Upper lobe of right lung (tissue), 1 donor: ENCODE measurements at regions not wholly inside any gene's neighbourhood (a gene's known extent, or its start where the extent isn't known, plus 50 kb on each side); places are given as distances from the start of the nearest gene placed in this dataset.

Source experiments
- ATAC-seq: fragments of 200-7000 bp; cut with Tn5 transposase; one replicate; pipeline ENCODE4 v1.9.1; 2020; ENCODE audit warnings: mild to moderate bottlenecking, moderate library complexity
- DNase-seq: peaks from one replicate; pipeline ENCODE4 v3.0.0-alpha.2; 2020
- H3K27ac ChIP-seq: fragments of 200-600 bp; one replicate; pipeline ENCODE4 v1.8.0; 2022
- H3K27me3 ChIP-seq: fragments of 200-600 bp; one replicate; pipeline ENCODE4 v1.8.0; 2022; ENCODE audit warnings: mild to moderate bottlenecking
- H3K36me3 ChIP-seq: fragments of 200-600 bp; one replicate; pipeline ENCODE4 v1.8.0; 2022
- H3K4me1 ChIP-seq: fragments of 200-600 bp; one replicate; pipeline ENCODE4 v1.8.0; 2022
- H3K4me3 ChIP-seq: fragments of 200-600 bp; one replicate; pipeline ENCODE4 v1.8.0; 2022; ENCODE audit warnings: mild to moderate bottlenecking
- H3K9me3 ChIP-seq: fragments of 200-600 bp; one replicate; pipeline ENCODE4 v1.8.0; 2022
- CTCF ChIP-seq: fragments of 200-600 bp; IDR thresholded peaks from one replicate; pipeline ENCODE4 v1.8.0; 2022; ENCODE audit warnings: antibody characterized with exemption
- intact Hi-C: fragments of 100-400 bp; cut with DNase I; formaldehyde crosslinking; loops from one replicate; pipeline ENCODE4 v1.11.0; 2022
- donor health status: DM: no; HTN: yes; CAD: no; lungs with severe emphysema.

GRCh38 chr18:78689606-78690005 lies 290.0 kb upstream of the SALL3 start:
- ATAC-seq (no peak), DNase-seq (no peak)
- no peak overlapping the region for H3K27ac ChIP-seq
- no peaks in the 10 kb centered on the region for H3K27me3 ChIP-seq
- no peaks in the 10 kb centered on the region for H3K4me1 ChIP-seq
- intact Hi-C loops = no loop called here
- no peaks in the 10 kb centered on the region for H3K9me3 ChIP-seq
- no peak overlapping the region for H3K4me3 ChIP-seq
- H3K36me3 ChIP-seq = no peaks in the 10 kb centered on the region
- no peak for TF ChIP-seq CTCF

GRCh38 chr18:78692105-78692504 lies 287.5 kb upstream of the SALL3 start:
- Histone ChIP-seq H3K27ac (no peak overlapping the region), H3K4me3 (no peak overlapping the region), H3K4me1 (no peaks in the 10 kb centered on the region), H3K36me3 (no peaks in the 10 kb centered on the region), H3K27me3 (no peaks in the 10 kb centered on the region), H3K9me3 (no peaks in the 10 kb centered on the region)
- intact Hi-C loops = no loop called here
- TF ChIP-seq CTCF = no peak
- no peak for ATAC-seq
- DNase-seq = no peak

DNA sequence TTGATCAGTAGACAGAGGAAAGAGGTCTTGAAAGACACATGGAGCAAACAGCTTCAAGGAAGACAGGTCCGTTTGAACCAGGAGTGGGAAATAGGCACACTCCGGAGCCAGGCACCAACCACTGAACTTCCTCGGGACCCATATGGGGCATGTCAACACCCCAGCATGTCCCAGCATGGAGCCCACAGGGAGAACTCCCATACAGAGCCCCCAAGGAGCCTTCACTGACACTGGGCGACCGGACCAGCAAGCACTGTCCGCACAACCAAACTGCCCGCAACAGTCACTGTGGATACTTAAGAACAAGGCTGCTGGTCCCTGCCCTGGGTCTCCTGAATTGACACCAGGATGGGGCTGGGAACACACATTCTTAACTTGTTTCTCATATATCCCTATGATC lies 286.2 kb upstream of the SALL3 start:
- DNase-seq (no peak), ATAC-seq (no peak)
- Histone ChIP-seq H3K4me1 (no peaks in the 10 kb centered on the region), H3K9me3 (no peaks in the 10 kb centered on the region), H3K27ac (no peak overlapping the region), H3K4me3 (no peak overlapping the region), H3K36me3 (no peaks in the 10 kb centered on the region), H3K27me3 (no peaks in the 10 kb centered on the region)
- intact Hi-C loops = no loop called here
- TF ChIP-seq CTCF = no peak

DNA sequence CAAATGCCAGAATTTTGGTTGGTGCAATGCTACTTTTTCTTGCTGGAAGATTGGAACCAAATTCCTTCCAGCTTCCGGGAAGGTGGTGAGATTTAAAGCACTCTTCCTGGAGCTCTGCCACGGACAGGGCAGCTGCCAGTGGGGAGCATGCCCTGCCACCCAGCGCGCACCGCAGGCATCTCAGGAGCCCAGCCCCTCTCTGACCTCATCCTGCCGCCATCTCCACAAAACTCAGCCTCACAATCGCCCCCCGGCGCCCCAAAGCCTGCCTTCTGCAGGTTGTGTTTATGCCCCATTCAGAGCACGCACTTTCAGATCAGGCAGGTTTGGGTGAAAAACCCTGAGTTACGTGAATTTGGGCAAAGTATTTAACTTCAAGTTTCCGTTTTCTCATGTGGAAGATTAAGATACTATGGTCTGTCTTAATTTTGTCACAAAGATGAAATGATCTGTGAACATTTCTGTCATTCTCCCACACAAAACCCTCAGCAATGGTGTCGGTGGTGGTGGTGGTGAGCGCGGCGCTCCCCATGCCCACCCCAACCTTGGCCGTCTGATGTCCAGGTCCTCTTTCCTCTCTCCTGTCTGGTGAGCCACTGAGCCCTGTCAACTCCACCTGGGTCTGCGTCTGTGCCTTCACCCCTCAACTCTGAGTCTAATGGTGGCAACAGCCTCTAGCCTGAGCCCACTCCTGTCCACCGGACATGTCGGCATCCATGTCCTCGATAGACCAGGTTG lies 282.8 kb upstream of the SALL3 start:
- Histone ChIP-seq H3K4me3 (no peak overlapping the region), H3K27me3 (no peaks in the 10 kb centered on the region), H3K27ac (no peak overlapping the region), H3K4me1 (no peaks in the 10 kb centered on the region), H3K36me3 (no peaks in the 10 kb centered on the region), H3K9me3 (no peaks in the 10 kb centered on the region)
- TF ChIP-seq CTCF = no peak
- DNase-seq (no peak), ATAC-seq (no peak)
- intact Hi-C loops = no loop called here

DNA sequence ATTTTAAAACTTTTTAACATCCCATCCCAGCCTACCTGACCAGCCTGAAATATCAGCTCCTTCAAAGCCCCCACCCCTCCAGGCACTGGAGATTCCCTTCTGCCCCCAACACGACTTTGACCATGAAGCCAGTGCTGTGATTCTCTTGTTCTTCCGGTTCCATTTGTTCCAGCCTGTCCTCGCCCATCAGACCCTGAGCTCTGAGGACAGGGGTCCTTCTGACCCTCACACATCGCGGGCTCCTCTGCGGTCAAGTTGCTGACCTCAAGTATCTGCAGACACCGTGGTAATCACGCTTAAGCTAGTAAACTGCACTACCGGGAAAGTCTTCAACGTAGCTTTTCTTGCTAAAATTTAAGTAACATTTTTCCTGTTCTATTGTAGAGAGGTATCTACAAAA lies 282.2 kb upstream of the SALL3 start:
- intact Hi-C loops = no loop called here
- TF ChIP-seq CTCF = no peak
- Histone ChIP-seq H3K36me3 (no peaks in the 10 kb centered on the region), H3K9me3 (no peaks in the 10 kb centered on the region), H3K4me3 (no peak overlapping the region), H3K4me1 (no peaks in the 10 kb centered on the region), H3K27me3 (no peaks in the 10 kb centered on the region), H3K27ac (no peak overlapping the region)
- ATAC-seq (no peak), DNase-seq (no peak)

- no peak overlapping the region for H3K27ac ChIP-seq
- H3K4me3 ChIP-seq = no peak overlapping the region
- no peaks in the 10 kb centered on the region for H3K4me1 ChIP-seq
- ATAC-seq = no peak
- no peaks in the 10 kb centered on the region for H3K36me3 ChIP-seq
- no peaks in the 10 kb centered on the region for H3K9me3 ChIP-seq
- DNase-seq = no peak
- no peak for TF ChIP-seq CTCF
- H3K27me3 ChIP-seq = no peaks in the 10 kb centered on the region
- intact Hi-C loops = no loop called here
Observed at GRCh38 chr18:78698914-78699313, 280.7 kb upstream of the SALL3 start.
